HEK293 (cell line): ENCODE measurements at regions not wholly inside any gene's neighbourhood (a gene's known extent, or its start where the extent isn't known, plus 50 kb on each side); places are given as distances from the start of the nearest gene placed in this dataset.

Experiments used
- ATF2 ChIP-seq: fragments of 450-650 bp; formaldehyde crosslinking; IDR thresholded peaks from 2 replicates; pipeline ENCODE4 v1.5.1; 2016; ENCODE audit warnings: missing biosample characterization, missing genetic modification characterization, low read depth
- KLF8 ChIP-seq: fragments of 450-650 bp; formaldehyde crosslinking; IDR thresholded peaks from 2 replicates; pipeline ENCODE4 v1.5.1; 2016; ENCODE audit warnings: missing biosample characterization, missing genetic modification characterization
- ZBTB7A ChIP-seq: fragments of 450-650 bp; formaldehyde crosslinking; IDR thresholded peaks from 2 replicates; pipeline ENCODE4 v1.5.1; 2016; ENCODE audit warnings: low read depth, missing biosample characterization, missing genetic modification characterization
- ZEB2 ChIP-seq: fragments of 450-650 bp; formaldehyde crosslinking; IDR thresholded peaks from 2 replicates; pipeline ENCODE4 v1.5.1; 2016; ENCODE audit warnings: missing biosample characterization, missing genetic modification characterization
- ZNF169 ChIP-seq: fragments of 450-650 bp; formaldehyde crosslinking; IDR thresholded peaks from 2 replicates; pipeline ENCODE4 v1.5.1; 2016; ENCODE audit warnings: missing biosample characterization, missing genetic modification characterization
- ZNF184 ChIP-seq: fragments of 450-650 bp; IDR thresholded peaks from 2 replicates; pipeline ENCODE4 v1.5.1; 2018; ENCODE audit warnings: missing biosample characterization, mild to moderate bottlenecking, missing genetic modification characterization
- ZNF37A ChIP-seq: fragments of 450-650 bp; IDR thresholded peaks from 2 replicates; pipeline ENCODE4 v1.5.1; 2018; ENCODE audit warnings: missing biosample characterization, missing genetic modification characterization
- ZNF549 ChIP-seq: fragments of 450-650 bp; IDR thresholded peaks from 2 replicates; pipeline ENCODE4 v1.5.1; 2018; ENCODE audit warnings: missing biosample characterization, missing genetic modification characterization, mild to moderate bottlenecking, inconsistent platforms, moderate library complexity
- ZNF664 ChIP-seq: fragments of 450-650 bp; formaldehyde crosslinking; IDR thresholded peaks from 2 replicates; pipeline ENCODE4 v1.5.1; 2016; ENCODE audit warnings: missing biosample characterization, missing genetic modification characterization
- TF ChIP-seq, protein P1 (sequence below): fragments of 450-650 bp; formaldehyde crosslinking; IDR thresholded peaks from 2 replicates; pipeline ENCODE4 v1.5.1; 2017; ENCODE audit warnings: missing biosample characterization, mild to moderate bottlenecking, missing genetic modification characterization, moderate library complexity
- TF ChIP-seq, protein P2 (sequence below): fragments of 450-650 bp; formaldehyde crosslinking; IDR thresholded peaks from 2 replicates; pipeline ENCODE4 v1.5.1; 2016; ENCODE audit warnings: missing biosample characterization, missing genetic modification characterization
- TF ChIP-seq, protein P3 (sequence below): fragments of 450-650 bp; formaldehyde crosslinking; IDR thresholded peaks from 2 replicates; pipeline ENCODE4 v1.5.1; 2016; ENCODE audit warnings: missing biosample characterization, missing genetic modification characterization

DNA sequence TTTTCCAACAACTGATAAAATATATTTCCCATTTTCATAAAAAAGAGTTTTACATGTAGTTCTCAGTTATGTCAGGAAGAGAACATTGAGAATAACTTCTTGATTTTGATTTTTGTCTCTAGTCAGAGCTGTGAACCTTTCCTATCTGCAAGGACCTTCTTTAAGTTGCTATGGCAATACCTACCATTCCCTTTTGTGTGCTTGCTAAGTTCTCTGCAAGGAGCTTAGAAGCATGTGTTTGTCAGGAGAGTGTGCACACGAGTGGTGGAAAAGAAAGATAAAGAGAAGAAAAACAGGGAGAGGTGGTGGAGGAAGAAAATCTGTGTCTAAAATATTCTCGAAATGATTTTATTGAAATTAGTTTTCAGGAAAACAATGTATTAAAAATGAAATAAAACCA is 140.3 kb upstream of the SLC8A1 start:
- TF ChIP-seq, protein P1, sequence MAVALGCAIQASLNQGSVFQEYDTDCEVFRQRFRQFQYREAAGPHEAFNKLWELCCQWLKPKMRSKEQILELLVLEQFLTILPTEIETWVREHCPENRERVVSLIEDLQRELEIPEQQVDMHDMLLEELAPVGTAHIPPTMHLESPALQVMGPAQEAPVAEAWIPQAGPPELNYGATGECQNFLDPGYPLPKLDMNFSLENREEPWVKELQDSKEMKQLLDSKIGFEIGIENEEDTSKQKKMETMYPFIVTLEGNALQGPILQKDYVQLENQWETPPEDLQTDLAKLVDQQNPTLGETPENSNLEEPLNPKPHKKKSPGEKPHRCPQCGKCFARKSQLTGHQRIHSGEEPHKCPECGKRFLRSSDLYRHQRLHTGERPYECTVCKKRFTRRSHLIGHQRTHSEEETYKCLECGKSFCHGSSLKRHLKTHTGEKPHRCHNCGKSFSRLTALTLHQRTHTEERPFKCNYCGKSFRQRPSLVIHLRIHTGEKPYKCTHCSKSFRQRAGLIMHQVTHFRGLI (tag by site-specific recombination), result no peak
- TF ChIP-seq ZBTB7A (tag by site-specific recombination) (no peak), ATF2 (tag by site-specific recombination) (no peak), ZNF549 (tag by site-specific recombination) (no peak), ZNF37A (tag by site-specific recombination) (no peak), ZNF184 (tag by site-specific recombination) (no peak), ZEB2 (tag by site-specific recombination) (no peak), ZNF169 (tag by site-specific recombination) (no peak), KLF8 (tag by site-specific recombination) (no peak), ZNF664 (tag by site-specific recombination) (no peak)
- TF ChIP-seq, protein P2, sequence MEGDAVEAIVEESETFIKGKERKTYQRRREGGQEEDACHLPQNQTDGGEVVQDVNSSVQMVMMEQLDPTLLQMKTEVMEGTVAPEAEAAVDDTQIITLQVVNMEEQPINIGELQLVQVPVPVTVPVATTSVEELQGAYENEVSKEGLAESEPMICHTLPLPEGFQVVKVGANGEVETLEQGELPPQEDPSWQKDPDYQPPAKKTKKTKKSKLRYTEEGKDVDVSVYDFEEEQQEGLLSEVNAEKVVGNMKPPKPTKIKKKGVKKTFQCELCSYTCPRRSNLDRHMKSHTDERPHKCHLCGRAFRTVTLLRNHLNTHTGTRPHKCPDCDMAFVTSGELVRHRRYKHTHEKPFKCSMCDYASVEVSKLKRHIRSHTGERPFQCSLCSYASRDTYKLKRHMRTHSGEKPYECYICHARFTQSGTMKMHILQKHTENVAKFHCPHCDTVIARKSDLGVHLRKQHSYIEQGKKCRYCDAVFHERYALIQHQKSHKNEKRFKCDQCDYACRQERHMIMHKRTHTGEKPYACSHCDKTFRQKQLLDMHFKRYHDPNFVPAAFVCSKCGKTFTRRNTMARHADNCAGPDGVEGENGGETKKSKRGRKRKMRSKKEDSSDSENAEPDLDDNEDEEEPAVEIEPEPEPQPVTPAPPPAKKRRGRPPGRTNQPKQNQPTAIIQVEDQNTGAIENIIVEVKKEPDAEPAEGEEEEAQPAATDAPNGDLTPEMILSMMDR (tag by site-specific recombination), result no peak
- TF ChIP-seq, protein P3, sequence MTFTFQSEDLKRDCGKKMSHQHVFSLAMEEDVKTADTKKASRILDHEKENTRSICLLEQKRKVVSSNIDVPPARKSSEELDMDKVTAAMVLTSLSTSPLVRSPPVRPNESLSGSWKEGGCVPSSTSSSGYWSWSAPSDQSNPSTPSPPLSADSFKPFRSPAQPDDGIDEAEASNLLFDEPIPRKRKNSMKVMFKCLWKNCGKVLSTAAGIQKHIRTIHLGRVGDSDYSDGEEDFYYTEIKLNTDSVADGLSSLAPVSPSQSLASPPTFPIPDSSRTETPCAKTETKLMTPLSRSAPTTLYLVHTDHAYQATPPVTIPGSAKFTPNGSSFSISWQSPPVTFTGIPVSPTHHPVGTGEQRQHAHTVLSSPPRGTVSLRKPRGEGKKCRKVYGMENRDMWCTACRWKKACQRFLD (tag by site-specific recombination), result no peak
